H7 (cell line): ENCODE measurements at regions not wholly inside any gene's neighbourhood (a gene's known extent, or its start where the extent isn't known, plus 50 kb on each side); places are given as distances from the start of the nearest gene placed in this dataset.
"Not testable (repeated sequence)": the region's sequence is repeated elsewhere in the genome, so short reads cannot be mapped to it uniquely, and the experiment has no call there.

Experiments
- DNase-seq: peaks from one replicate; pipeline ENCODE4 v3.0.0; 2012
- H3K27me3 ChIP-seq: 2 replicates; pipeline ENCODE4 v1.6.0; 2011; ENCODE audit warnings: mild to moderate bottlenecking, low read length; ENCODE audit not compliant: control insufficient read depth, insufficient read depth
- H3K36me3 ChIP-seq: replicated peaks from 2 replicates; pipeline ENCODE4 v1.5.1; 2011; ENCODE audit warnings: low read length; ENCODE audit not compliant: control insufficient read depth, insufficient read depth
- H3K4me3 ChIP-seq: 2 replicates; pipeline ENCODE4 v1.5.1; 2011; ENCODE audit warnings: low read depth, mild to moderate bottlenecking, control low read depth, low read length, moderate library complexity; ENCODE audit not compliant: insufficient read depth

GRCh38 chr5:39639618-39640089, 214.9 kb upstream of the DAB2 start:
- DNase-seq = no peak
- Histone ChIP-seq H3K27me3 (no peaks in the 10 kb centered on the region), H3K36me3 (no peaks in the 10 kb centered on the region), H3K4me3 (no peak overlapping the region)

DNA sequence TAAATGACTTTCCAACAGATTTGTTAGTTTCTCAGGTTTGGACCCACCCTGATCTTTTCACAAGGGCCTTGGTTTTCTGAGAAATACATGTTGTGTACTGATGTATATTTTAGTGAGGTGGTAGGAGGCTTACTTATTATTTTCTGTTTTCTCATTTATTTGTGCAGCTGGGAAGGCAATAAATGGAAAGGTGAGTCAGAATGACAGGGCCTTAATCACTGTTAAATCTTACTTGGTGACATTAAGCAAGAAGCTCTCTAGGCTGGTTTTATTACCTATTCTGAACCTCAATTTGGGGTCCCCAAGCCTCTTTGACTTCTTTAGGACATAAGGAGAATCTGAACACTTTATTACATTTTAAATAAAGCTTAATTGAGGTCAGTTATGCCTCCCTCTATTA, 214.0 kb upstream of the DAB2 start:
- Histone ChIP-seq H3K36me3 (no peaks in the 10 kb centered on the region), H3K4me3 (no peak overlapping the region), H3K27me3 (no peaks in the 10 kb centered on the region)
- DNase-seq = no peak

- no peak for DNase-seq
- H3K36me3 ChIP-seq = no peaks in the 10 kb centered on the region
Observed at GRCh38 chr5:39633057-39633456, 208.3 kb upstream of the DAB2 start.

DNA sequence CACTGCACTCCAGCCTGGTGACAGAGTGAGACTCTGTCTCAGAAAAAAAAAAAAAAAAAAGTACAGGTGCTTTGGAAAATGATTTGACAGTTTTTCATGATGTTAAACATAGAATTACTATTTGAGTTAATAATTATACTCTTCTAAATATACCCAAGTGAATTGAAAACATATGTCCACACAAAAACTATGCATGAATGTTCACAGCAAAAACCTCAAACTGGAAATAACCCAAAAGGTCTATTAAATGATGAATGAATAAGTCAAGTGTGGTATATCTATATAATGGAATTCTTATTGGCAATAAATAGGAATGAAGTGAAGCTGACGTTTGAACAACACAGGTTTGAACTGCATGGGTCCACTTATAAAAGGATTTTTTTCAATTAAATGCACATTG, 207.2 kb upstream of the DAB2 start:
- Histone ChIP-seq H3K4me3 (no peak overlapping the region), H3K36me3 (no peaks in the 10 kb centered on the region), H3K27me3 (no peaks in the 10 kb centered on the region)
- DNase-seq = no peak

More at GRCh38 chr5:39633057-39633456, 208.3 kb upstream of the DAB2 start:
- Histone ChIP-seq H3K4me3 (no peak overlapping the region), H3K27me3 (no peaks in the 10 kb centered on the region)

DNA sequence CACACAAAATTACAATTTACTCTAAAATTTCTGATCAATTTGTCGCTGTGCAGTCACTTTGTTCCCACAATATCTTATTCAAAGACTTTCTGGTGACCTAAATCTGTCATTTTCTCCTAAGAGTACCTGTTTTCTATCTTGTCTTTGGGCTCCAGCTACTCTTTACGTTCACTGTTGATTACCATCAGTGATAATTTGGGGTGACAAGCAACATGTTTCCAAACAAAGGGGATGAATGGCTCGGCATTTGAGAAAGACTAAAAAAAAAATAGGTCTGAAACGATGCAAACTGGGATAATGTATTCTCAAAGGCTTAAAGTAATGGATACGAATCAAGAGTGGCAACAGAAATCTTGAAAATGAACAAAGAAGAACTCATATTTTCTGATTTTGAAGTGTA, 205.2 kb upstream of the DAB2 start:
- DNase-seq = no peak
- Histone ChIP-seq H3K4me3 (no peak overlapping the region), H3K36me3 (no peaks in the 10 kb centered on the region), H3K27me3 (no peaks in the 10 kb centered on the region)

DNA sequence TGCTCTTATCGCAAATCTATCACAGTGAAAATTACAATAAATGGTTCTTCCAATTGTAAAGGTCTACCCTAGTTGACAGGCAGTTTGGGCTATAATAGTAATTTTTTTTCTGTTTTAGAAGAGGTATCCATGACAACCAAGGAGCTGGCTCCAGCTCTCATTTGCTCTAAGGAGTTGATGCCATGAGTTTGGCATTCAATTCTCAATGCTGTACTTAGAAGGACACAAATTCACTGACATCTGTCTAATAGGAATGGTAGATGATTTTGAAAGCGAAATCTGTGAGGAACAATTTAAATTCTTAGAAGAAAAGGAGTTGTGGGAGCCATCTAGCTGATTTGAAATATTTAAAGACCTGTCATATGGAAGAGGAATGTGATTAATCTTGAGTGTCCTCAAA, 203.6 kb upstream of the DAB2 start:
- no peaks in the 10 kb centered on the region for H3K27me3 ChIP-seq
- no peak overlapping the region for H3K4me3 ChIP-seq
- H3K36me3 ChIP-seq = no peaks in the 10 kb centered on the region
- no peak for DNase-seq

DNA sequence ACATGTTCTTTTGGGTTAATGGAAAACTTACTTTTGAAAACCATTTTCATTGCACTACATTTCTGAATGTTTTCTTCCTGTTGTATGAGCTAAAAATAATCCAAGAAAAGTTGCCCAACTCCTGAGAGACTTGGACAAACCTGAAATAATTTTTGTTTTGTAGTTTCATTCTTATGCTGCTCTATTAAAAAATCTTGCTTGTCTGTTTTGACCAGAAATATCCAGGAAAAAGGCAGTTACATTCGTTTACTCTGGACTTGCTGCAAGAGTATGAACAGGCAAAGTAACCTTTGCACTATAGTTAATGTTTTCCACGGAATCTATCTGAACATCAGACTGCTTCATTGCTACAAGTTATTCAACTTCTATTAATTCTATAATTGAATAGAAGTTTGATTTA, 200.1 kb upstream of the DAB2 start:
- Histone ChIP-seq H3K36me3 (no peaks in the 10 kb centered on the region), H3K27me3 (no peaks in the 10 kb centered on the region), H3K4me3 (no peak overlapping the region)
- no peak for DNase-seq

DNA sequence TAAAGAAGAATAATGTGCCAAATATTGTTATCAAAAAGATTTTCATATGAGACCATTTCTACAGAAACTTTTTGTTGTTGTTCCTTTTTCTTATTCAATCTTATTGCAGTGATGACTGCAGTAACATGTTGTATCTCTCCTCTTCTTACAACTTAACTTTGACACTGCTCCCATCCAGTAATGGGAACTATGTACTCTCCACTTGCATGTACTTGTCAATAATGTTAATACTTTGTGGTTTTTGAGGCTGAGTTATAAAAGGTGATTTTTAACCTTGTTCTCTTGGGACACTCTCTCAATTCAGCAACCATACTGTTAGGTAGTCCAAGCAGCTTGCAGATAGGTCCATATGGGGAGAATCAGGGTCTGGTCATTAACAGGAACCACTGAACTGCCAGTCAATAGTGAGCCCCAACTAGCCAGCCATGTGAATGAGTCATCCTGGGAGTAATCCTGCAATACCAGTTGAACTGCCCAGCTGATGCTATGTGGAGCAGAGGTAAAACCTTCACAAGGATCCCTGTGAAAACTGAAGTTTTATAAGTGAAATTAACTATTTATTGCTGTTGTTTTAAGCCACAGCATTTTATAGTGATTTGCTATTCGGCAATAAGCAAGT, 199.6 kb upstream of the DAB2 start:
- Histone ChIP-seq H3K36me3 (no peaks in the 10 kb centered on the region), H3K27me3 (no peaks in the 10 kb centered on the region), H3K4me3 (no peak overlapping the region)
- DNase-seq = peak; percentile 9

DNA sequence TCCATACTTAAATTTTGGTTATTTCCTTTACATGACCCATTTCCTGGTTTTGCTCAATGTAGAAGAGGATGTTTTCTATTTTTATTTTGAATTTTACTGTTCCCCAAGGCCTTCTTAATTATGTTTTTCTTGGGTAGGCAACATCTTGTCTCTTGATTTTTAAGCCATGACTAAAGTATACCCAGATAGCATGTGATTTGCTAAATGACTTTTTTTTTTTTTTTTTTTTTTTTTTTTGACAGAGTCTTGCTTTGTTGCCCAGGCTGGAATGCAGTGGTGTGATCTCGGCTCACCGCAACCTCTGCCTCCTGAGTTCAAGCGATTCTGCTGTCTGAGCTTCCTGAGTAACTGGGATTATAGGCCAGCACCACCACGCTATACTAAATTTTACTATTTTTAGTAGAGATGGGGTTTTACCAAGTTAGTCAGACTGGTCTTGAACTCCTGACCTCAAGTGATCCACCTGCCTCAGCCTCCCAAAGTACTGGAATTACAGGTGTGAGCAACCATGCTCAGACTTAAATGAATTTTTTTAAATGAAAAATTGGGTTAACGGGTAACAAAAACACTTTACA, 198.6 kb upstream of the DAB2 start:
- Histone ChIP-seq H3K27me3 (no peaks in the 10 kb centered on the region), H3K4me3 (no peak overlapping the region), H3K36me3 (no peaks in the 10 kb centered on the region)
- no peak for DNase-seq

- no peaks in the 10 kb centered on the region for H3K27me3 ChIP-seq
- no peak overlapping the region for H3K4me3 ChIP-seq
- DNase-seq = no peak
- H3K36me3 ChIP-seq = no peaks in the 10 kb centered on the region
Observed at GRCh38 chr5:39622281-39622680, 197.5 kb upstream of the DAB2 start.

DNA sequence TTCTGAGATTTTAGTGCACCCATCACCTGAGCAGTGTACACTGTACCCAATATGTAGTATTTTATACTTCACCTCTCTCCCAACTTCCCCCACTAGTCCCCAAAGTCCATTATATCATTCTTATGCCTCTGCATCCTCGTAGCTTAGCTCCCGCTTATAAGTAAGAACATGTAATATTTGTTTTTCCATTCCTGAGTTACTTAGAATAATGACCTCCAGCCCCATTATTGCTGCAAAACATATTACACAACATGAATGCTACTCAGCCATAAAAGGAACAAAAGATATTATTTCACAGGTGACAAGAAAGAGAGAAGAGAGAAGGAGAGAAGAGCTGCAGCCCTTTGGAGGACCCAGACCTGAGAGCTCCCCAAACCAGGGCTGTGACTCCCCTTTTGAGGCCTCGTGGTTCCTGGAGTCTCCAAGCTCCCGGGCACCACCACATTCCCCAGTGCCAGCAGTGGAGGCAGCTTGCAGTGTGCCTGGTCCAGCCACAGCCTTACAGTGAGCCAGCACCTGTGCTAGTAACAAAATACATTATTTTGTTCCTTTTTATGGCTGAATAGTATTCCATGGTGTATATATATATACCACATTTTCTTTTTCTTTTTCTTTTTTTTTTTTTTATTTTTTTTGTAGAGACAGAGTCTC, 194.5 kb upstream of the DAB2 start:
- Histone ChIP-seq H3K4me3 (no peak overlapping the region), H3K36me3 (no peaks in the 10 kb centered on the region), H3K27me3 (no peaks in the 10 kb centered on the region)
- DNase-seq = no peak

DNA sequence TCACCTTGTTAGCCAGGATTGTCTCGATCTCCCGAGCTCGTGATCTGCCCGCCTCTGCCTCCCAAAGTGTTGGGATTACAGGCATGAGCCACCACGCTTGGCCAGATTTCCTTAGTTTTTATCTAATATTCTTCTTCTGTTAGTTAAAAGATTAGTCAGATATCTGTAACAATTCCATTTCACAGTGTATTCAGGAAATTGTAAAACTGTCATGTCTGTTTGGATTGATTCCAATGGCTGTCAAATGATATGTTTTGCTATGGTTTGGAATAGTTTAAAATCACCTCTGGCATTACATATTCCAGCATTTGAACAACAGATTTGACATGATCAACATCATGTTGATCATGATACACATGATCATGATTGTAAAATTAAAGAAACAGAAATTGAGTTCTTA, 193.6 kb upstream of the DAB2 start:
- H3K4me3 ChIP-seq = no peak overlapping the region
- no peak for DNase-seq
- H3K27me3 ChIP-seq = no peaks in the 10 kb centered on the region
- no peaks in the 10 kb centered on the region for H3K36me3 ChIP-seq

- Histone ChIP-seq H3K4me3 (no peak overlapping the region), H3K27me3 (no peaks in the 10 kb centered on the region), H3K36me3 (no peaks in the 10 kb centered on the region)
- no peak for DNase-seq
Observed at GRCh38 chr5:39616131-39616530, 191.4 kb upstream of the DAB2 start.

- DNase-seq, H3K27me3 ChIP-seq, H3K4me3 ChIP-seq, H3K36me3 ChIP-seq: not testable (repeated sequence)
Observed at GRCh38 chr5:39611076-39611475, 186.3 kb upstream of the DAB2 start.

DNA sequence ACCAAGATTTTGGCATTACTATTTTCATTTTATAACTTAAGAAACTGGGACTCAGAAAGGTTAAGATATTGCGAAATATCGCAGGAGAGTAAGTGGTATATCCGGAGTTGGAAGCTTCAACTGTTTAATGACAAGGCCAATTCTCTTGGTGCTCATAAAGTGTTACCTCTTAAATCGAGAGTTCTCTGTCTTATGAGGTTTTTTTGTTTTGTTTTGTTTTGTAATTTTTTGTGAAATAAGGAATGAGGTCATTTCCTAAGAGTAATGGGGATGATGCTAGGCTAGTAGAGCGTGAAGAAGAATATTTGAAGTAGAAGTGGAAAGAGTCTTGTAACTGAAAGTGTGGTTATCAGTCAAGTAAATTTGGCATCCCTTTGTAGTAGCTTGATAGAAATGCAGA, 183.2 kb upstream of the DAB2 start:
- DNase-seq = no peak
- no peaks in the 10 kb centered on the region for H3K36me3 ChIP-seq
- no peaks in the 10 kb centered on the region for H3K27me3 ChIP-seq
- H3K4me3 ChIP-seq = no peak overlapping the region
